Fibroblast of skin of left biceps (primary cell): ENCODE measurements at regions not wholly inside any gene's neighbourhood (a gene's known extent, or its start where the extent isn't known, plus 50 kb on each side); places are given as distances from the start of the nearest gene placed in this dataset.
A peak's percentile ranks its signal among the peaks of the same experiment; 100 is the strongest.
"Not testable (repeated sequence)": the region's sequence is repeated elsewhere in the genome, so short reads cannot be mapped to it uniquely, and the experiment has no call there.

Experiments
- DNase-seq, 2 experiments: peaks; one replicate each; pipeline ENCODE4 v3.0.0-alpha.2; 2013; ENCODE audit warnings: low read depth in 2 of 2

- DNase-seq = no peak
These were observed 164.1 kb upstream of the KCNQ5 start for GRCh38 chr6:72457738-72458137.

- DNase-seq = no peak
These were observed 163.3 kb upstream of the KCNQ5 start for GRCh38 chr6:72458521-72458920.

- DNase-seq = peak; percentile 59 to 61
These were observed 160.7 kb upstream of the KCNQ5 start for GRCh38 chr6:72461144-72461543.

GRCh38 chr6:72464246-72464645 is 157.6 kb upstream of the KCNQ5 start:
- no peak for DNase-seq

GRCh38 chr6:72464791-72465691 is 156.8 kb upstream of the KCNQ5 start:
- peak; percentile 33 to 35 for DNase-seq

- DNase-seq = no peak
These were observed 155.4 kb upstream of the KCNQ5 start for GRCh38 chr6:72466471-72466870.

- no peak for DNase-seq
These were observed 154.8 kb upstream of the KCNQ5 start for GRCh38 chr6:72466971-72467566.

GRCh38 chr6:72469406-72469983 is 152.4 kb upstream of the KCNQ5 start:
- not testable (repeated sequence) for DNase-seq

GRCh38 chr6:72476051-72476450 is 145.8 kb upstream of the KCNQ5 start:
- DNase-seq = no peak

GRCh38 chr6:72476646-72477045 is 145.2 kb upstream of the KCNQ5 start:
- no peak for DNase-seq

- no peak for DNase-seq
These were observed 126.4 kb upstream of the KCNQ5 start for GRCh38 chr6:72495441-72495840.

GRCh38 chr6:72497186-72497585 is 124.7 kb upstream of the KCNQ5 start:
- no peak for DNase-seq

- no peak for DNase-seq
These were observed 121.2 kb upstream of the KCNQ5 start for GRCh38 chr6:72500669-72501068.

- DNase-seq = no peak
These were observed 117.5 kb upstream of the KCNQ5 start for GRCh38 chr6:72504406-72504805.

GRCh38 chr6:72505446-72505845 is 116.4 kb upstream of the KCNQ5 start:
- no peak for DNase-seq

GRCh38 chr6:72519871-72520270 is 102.0 kb upstream of the KCNQ5 start:
- no peak for DNase-seq

GRCh38 chr6:72521684-72522083 is 100.2 kb upstream of the KCNQ5 start:
- DNase-seq = no peak

GRCh38 chr6:72522735-72523141 is 99.1 kb upstream of the KCNQ5 start:
- no peak for DNase-seq

GRCh38 chr6:72524011-72524645 is 97.7 kb upstream of the KCNQ5 start:
- DNase-seq = no peak

- peak; percentile 93 to 96 for DNase-seq
These were observed 95.9 kb upstream of the KCNQ5 start for GRCh38 chr6:72525821-72526510.

GRCh38 chr6:72530152-72530551 is 91.7 kb upstream of the KCNQ5 start:
- no peak for DNase-seq

GRCh38 chr6:72530750-72531149 is 91.1 kb upstream of the KCNQ5 start:
- no peak for DNase-seq
